Glutamatergic neuron (in vitro differentiated cells): ENCODE measurements at regions not wholly inside any gene's neighbourhood (a gene's known extent, or its start where the extent isn't known, plus 50 kb on each side); places are given as distances from the start of the nearest gene placed in this dataset.

Experiments used
- DNase-seq: peaks from one replicate; pipeline ENCODE4 v3.0.0; 2022
- H3K27ac Mint-ChIP-seq: one replicate; pipeline ENCODE4 v1.8.0; 2020; ENCODE audit warnings: mild to moderate bottlenecking, mixed read lengths, inconsistent platforms; ENCODE audit not compliant: unreplicated experiment
- H3K27me3 Mint-ChIP-seq: one replicate; pipeline ENCODE4 v1.8.0; 2020; ENCODE audit warnings: mild to moderate bottlenecking, moderate library complexity, mixed read lengths, inconsistent platforms; ENCODE audit not compliant: unreplicated experiment
- H3K36me3 Mint-ChIP-seq: one replicate; pipeline ENCODE4 v1.8.0; 2020; ENCODE audit warnings: mild to moderate bottlenecking, mixed read lengths, inconsistent platforms; ENCODE audit not compliant: unreplicated experiment
- H3K4me1 Mint-ChIP-seq: one replicate; pipeline ENCODE4 v1.8.0; 2020; ENCODE audit warnings: mild to moderate bottlenecking, low read depth, mixed read lengths, inconsistent platforms; ENCODE audit not compliant: unreplicated experiment
- H3K4me3 Mint-ChIP-seq: one replicate; pipeline ENCODE4 v1.8.0; 2020; ENCODE audit warnings: mild to moderate bottlenecking, mixed read lengths, inconsistent platforms; ENCODE audit not compliant: unreplicated experiment
- H3K9me3 Mint-ChIP-seq: one replicate; pipeline ENCODE4 v1.8.0; 2020; ENCODE audit warnings: mild to moderate bottlenecking, moderate library complexity, mixed read lengths, inconsistent platforms; ENCODE audit not compliant: unreplicated experiment
- CTCF ChIP-seq: fragments of 200-600 bp; sonication (generic); IDR thresholded peaks from one replicate; pipeline ENCODE4 v1.5.0; 2021; ENCODE audit not compliant: partially characterized antibody, unreplicated experiment

- DNase-seq = no peak
- TF ChIP-seq CTCF = no peak
- peaks cover 2% of the 10 kb centered on the region for H3K27me3 Mint-ChIP-seq
- H3K4me1 Mint-ChIP-seq = peaks cover 4% of the 10 kb centered on the region
- no peak overlapping the region for H3K27ac Mint-ChIP-seq
- no peaks in the 10 kb centered on the region for H3K9me3 Mint-ChIP-seq
- no peak overlapping the region for H3K4me3 Mint-ChIP-seq
- peaks cover 6% of the 10 kb centered on the region for H3K36me3 Mint-ChIP-seq
Measured at GRCh38 chr9:107899961-107900330, 410.4 kb upstream of the KLF4 start.

DNA sequence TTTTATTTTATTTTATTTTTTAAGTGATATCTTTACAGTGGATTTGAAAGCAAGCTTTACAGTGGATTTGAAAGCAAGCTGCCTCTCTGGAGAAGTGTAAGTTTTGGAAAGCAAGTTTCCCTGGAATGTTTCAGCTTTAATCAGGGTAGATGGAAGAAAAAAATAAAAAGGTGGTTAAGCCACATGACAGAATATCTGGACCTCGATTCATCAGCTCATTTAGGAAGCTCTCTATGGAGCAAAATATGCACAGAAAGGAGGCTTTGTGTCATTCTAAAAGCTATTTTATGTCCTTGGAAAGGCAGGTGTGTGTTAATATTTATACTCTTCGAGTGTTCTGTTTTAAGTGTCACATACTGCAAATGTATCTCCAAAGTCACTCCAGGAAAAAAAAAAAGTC, 409.2 kb upstream of the KLF4 start:
- no peak for TF ChIP-seq CTCF
- Mint-ChIP-seq H3K4me3 (no peak overlapping the region), H3K27me3 (peaks cover 2% of the 10 kb centered on the region), H3K36me3 (peaks cover 6% of the 10 kb centered on the region), H3K9me3 (no peaks in the 10 kb centered on the region), H3K4me1 (peaks cover 5% of the 10 kb centered on the region), H3K27ac (no peak overlapping the region)
- no peak for DNase-seq

GRCh38 chr9:107896544-107896943, 407.0 kb upstream of the KLF4 start:
- H3K27me3 Mint-ChIP-seq = peaks cover 4% of the 10 kb centered on the region
- no peak overlapping the region for H3K4me3 Mint-ChIP-seq
- DNase-seq = no peak
- peaks cover 5% of the 10 kb centered on the region for H3K4me1 Mint-ChIP-seq
- H3K27ac Mint-ChIP-seq = no peak overlapping the region
- no peak for TF ChIP-seq CTCF
- H3K9me3 Mint-ChIP-seq = peaks cover 3% of the 10 kb centered on the region
- H3K36me3 Mint-ChIP-seq = no peaks in the 10 kb centered on the region

- no peak for DNase-seq
- peaks cover 4% of the 10 kb centered on the region for H3K27me3 Mint-ChIP-seq
- H3K4me3 Mint-ChIP-seq = no peak overlapping the region
- H3K9me3 Mint-ChIP-seq = peaks cover 3% of the 10 kb centered on the region
- no peak for TF ChIP-seq CTCF
- no peak overlapping the region for H3K27ac Mint-ChIP-seq
- H3K4me1 Mint-ChIP-seq = peaks cover 5% of the 10 kb centered on the region
- H3K36me3 Mint-ChIP-seq = no peaks in the 10 kb centered on the region
Measured at GRCh38 chr9:107895501-107896001, 406.0 kb upstream of the KLF4 start.

DNA sequence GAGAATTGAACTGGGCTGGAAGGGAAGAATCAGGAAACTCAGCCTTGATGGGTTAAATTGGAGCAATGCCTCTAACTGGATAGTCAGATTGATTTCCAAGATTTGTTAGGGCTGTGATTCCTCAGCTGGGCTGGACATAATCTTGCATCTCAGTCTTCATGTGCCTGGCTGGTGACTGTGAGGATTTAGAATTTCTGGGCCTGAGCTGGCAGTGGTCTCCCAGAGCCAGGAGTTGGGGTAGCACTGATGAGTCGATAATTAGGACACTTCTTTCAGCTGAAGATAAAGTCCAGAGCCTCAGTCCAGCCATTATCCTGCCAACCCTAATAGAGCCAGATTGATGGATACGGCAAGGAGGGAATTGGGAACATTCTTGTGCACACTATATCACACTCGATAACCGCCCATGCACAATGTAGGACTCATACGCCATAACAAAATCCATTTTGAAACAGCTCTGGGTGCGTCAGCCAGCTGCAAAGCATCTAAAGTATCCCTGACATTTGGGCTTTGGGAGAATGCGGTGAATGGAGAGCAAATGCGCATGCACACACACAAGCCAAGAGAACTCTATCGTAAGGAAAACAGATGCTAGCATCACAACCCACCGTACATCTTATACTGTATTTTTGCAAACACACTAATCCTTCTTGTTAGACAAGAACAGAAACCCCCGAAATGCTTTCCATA, 405.1 kb upstream of the KLF4 start:
- no peak for DNase-seq
- Mint-ChIP-seq H3K27me3 (peaks cover 4% of the 10 kb centered on the region), H3K27ac (no peak overlapping the region)

More for the DNA sequence above, 405.1 kb upstream of the KLF4 start:
- no peak for TF ChIP-seq CTCF
- Mint-ChIP-seq H3K9me3 (peaks cover 3% of the 10 kb centered on the region), H3K36me3 (no peaks in the 10 kb centered on the region), H3K4me3 (no peak overlapping the region), H3K4me1 (peaks cover 5% of the 10 kb centered on the region)
